ENCODE measurements at regions not wholly inside any gene's neighbourhood (a gene's known extent, or its start where the extent isn't known, plus 50 kb on each side); places are given as distances from the start of the nearest gene placed in this dataset.

DNA sequence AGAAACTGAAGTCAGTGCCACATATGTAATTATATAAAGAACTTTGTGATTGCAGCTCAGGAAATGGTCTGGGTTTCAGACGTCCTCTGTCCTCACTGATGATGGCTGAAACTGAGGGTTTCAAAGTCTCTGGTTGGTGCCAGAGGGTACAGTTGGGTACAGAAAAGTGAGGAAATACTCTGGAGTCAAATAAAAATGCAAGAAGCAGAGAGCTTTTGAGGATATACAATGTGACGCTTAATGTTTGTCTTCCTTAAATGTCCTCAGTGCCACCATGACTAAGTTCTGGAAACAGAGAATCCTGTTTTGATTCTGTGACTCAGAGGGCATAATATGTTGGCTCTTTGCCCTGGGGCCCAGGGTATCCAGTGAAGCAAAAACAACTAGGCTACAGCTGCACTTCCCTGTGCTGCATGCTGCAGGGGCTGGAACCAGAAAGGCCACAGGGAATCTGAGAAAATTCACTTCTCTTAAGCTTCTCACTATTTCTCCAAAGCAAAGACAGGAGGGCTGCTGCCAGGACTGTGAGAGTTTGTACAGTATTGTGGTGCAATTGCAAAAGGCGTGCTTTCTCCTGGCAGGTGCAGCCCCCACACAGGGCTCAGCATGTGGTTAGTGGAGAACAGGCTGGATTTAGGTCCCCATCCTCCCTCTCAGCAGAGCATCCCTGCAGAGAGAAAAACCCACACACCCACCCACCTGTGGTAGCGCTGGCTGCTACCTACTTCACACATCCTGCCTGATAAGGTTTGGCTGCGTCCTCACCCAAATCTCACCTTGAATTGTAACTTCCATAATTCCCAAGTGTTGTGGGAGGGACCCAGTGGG is 169.5 kb upstream of the SVIL start:
- Histone ChIP-seq H3K36me3 (ENCODE audit: insufficient read depth, low read length) (no peaks in the 10 kb centered on the region), H3K4me1 (ENCODE audit: insufficient read depth, low read length) (no peaks in the 10 kb centered on the region), H3K9ac (ENCODE audit: low read depth, low read length) (no peak overlapping the region), H3K9me3 (ENCODE audit: control insufficient read depth, insufficient read depth, low read length) (no peaks in the 10 kb centered on the region)

DNA sequence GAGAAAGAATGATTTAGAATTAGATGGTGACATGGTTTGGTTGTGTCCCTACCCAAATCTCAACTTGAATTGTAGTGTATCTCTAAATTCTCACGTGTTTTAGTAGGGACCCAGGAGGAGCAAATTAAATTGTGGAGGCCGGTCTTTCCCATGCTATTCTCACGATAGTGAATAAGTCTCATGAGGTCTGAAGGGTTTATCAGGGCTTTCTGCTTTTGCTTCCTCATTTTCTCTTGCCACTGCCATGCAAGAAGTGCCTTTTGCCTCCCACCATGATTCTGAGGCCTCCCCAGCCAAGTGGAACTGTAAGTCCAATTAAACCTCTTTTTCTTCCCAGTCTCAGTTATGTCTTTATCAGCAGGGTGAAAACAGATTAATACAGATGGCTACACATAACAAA is 167.4 kb upstream of the SVIL start:
- no peaks in the 10 kb centered on the region for H3K4me1 ChIP-seq (ENCODE audit: insufficient read depth, low read length)
- no peaks in the 10 kb centered on the region for H3K9me3 ChIP-seq (ENCODE audit: control insufficient read depth, insufficient read depth, low read length)
- no peak overlapping the region for H3K9ac ChIP-seq (ENCODE audit: low read depth, low read length)
- H3K36me3 ChIP-seq (ENCODE audit: insufficient read depth, low read length), result no peaks in the 10 kb centered on the region

DNA sequence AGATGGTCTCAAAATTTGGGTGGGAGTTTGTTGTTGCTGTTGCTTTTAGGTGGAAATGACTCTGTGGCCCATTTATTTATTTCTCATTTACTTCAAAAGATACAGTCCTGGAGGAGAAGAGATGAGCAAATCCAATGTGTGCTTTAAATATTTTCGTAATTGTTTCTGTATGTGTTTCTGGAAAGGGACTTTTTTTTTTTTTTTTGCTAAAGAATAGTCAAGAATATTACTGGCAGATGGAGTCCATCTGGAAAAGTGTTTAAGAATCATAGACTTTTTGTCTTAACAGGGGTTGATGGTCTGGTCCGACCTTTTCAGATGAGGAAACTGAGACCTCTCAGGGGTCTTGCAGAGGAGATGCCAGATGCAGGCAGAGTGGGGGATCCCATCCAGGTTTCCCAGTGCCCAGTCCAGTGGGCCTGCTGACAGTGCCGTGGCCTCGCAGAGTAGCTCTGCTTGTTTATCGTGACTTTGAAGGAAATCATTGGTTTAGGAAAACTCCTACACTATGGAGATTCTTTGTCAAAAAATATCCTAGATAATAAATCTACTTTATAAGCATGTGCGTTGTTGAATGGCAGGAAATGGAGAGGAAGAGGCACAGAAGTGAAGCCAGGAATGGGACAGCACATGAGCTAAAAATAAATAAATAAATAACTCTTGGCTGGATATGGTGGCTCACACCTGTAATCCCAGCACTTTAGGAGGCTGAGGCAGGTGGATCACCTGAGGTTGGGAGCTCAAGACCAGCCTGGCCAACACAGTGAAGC is 164.3 kb upstream of the SVIL start:
- no peaks in the 10 kb centered on the region for H3K9me3 ChIP-seq (ENCODE audit: control insufficient read depth, insufficient read depth, low read length)
- H3K36me3 ChIP-seq (ENCODE audit: insufficient read depth, low read length), result no peaks in the 10 kb centered on the region
- H3K9ac ChIP-seq (ENCODE audit: low read depth, low read length), result no peak overlapping the region
- peaks cover 4% of the 10 kb centered on the region; the same call in 1 of the 2 replicates for H3K4me1 ChIP-seq (ENCODE audit: insufficient read depth, low read length)

DNA sequence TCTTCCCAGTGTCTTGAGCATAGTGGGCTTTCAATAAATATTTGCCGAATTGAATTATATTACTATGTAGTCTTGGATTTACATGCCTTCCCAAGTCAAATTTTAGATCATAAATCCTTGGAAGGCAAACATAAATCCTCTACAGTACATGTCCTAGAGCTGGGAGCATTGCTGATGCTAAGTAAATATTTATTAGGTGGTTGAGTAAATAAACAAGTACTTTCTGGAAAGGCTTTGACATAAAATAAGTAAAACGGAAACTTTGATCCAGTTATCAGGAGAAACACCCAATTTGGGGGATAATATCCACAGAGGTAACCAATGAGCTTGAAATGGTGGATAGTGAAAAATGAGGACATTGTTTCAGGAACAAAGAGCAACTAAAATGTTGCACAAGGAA is 162.8 kb upstream of the SVIL start:
- Histone ChIP-seq H3K9ac (ENCODE audit: low read depth, low read length) (no peak overlapping the region), H3K9me3 (ENCODE audit: control insufficient read depth, insufficient read depth, low read length) (no peaks in the 10 kb centered on the region), H3K36me3 (ENCODE audit: insufficient read depth, low read length) (no peaks in the 10 kb centered on the region), H3K4me1 (ENCODE audit: insufficient read depth, low read length) (peaks cover 4% of the 10 kb centered on the region; the same call in 1 of the 2 replicates)

DNA sequence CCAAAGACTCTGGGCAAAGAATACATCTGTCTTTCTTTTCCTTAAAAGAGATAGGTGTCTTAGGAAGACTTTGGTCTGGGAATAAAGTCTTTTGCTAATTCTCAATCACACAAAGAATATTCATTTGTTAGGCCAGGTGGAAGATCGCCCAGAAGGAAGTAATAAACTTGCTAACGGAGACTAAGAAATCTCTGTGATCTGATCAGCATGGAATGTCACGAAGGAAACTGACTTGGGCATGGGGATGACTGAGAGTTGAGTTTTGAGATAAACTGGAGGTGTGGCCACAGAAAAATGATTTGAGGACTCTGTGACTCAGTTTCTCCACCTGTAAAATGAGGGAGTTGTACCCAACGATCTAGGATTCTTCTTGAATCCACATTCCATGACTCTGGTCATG is 161.1 kb upstream of the SVIL start:
- peaks cover 4% of the 10 kb centered on the region; the same call in 1 of the 2 replicates for H3K4me1 ChIP-seq (ENCODE audit: insufficient read depth, low read length)
- H3K9ac ChIP-seq (ENCODE audit: low read depth, low read length), result no peak overlapping the region
- no peaks in the 10 kb centered on the region; the same call in 1 of the 2 replicates for H3K9me3 ChIP-seq (ENCODE audit: control insufficient read depth, insufficient read depth, low read length)
- H3K36me3 ChIP-seq (ENCODE audit: insufficient read depth, low read length), result no peaks in the 10 kb centered on the region; the same call in 1 of the 2 replicates

DNA sequence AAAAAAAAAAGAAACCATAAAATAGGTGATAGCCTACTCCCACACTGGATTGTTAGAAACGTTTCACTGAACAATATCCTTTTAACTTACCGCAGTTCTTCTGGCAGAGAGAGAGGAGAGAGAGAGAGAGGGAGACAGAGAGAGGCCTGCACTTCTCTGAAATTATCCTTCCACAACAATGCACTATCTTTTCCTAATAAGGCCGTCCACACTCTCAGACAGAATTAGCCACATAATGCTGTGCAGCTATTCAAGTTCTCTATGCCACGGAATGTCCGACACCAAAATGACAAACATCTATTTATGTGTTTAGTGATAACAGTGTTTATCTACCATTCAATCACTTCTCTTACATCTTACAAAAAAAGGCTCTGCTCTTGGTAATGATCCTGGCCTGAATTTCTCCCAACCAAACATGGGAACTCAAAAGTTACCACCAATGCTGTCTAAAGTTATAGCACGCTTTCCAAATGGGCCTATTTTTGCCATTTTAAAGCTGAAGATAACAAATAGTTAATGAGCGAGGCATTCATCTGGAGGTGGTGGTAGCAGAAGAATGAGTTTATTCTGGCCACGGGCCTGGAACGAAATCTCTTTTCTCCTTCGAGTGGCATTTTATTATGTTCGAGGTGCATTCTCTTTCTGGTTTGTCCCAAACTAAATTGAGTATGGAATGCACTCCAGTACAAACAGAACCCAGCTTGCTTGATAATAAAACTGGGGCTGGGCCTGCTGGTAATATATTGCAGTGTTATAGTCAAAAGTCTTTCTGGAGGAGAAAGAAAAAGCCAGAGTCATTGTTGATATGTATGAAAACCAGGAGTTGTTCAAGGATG is 160.2 kb upstream of the SVIL start:
- H3K9ac ChIP-seq (ENCODE audit: low read depth, low read length), result no peak overlapping the region

DNA sequence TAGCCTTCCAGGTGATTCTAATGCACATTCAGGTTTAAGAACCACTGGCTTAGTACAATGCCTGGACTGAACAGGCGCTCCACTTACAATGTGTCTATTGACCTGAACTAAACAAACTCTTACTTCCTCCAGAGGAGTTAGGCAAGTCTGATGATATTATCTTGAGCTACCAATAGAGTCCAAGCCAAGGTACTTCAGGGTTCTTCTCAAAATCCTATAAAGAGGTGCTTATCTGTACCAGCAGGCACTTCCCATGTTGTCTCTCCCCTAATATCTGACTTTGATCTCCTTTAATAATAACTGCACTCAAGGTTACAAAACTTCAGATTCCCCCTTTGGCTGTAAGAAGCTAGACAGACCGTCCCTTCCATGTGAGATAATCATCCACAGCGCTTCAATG is 157.0 kb upstream of the SVIL start:
- no peak overlapping the region for H3K9ac ChIP-seq (ENCODE audit: low read depth, low read length)
- H3K36me3 ChIP-seq (ENCODE audit: insufficient read depth, low read length), result no peaks in the 10 kb centered on the region; the same call in 1 of the 2 replicates
- H3K9me3 ChIP-seq (ENCODE audit: control insufficient read depth, insufficient read depth, low read length), result peaks cover 5% of the 10 kb centered on the region; the same call in 1 of the 2 replicates
- H3K4me1 ChIP-seq (ENCODE audit: insufficient read depth, low read length), result peaks cover 4% of the 10 kb centered on the region; the same call in 1 of the 2 replicates

More for the DNA sequence above, 160.2 kb upstream of the SVIL start:
- no peaks in the 10 kb centered on the region; the same call in 1 of the 2 replicates for H3K36me3 ChIP-seq (ENCODE audit: insufficient read depth, low read length)
- H3K4me1 ChIP-seq (ENCODE audit: insufficient read depth, low read length), result peaks cover 4% of the 10 kb centered on the region; the same call in 1 of the 2 replicates
- H3K9me3 ChIP-seq (ENCODE audit: control insufficient read depth, insufficient read depth, low read length), result no peaks in the 10 kb centered on the region; the same call in 1 of the 2 replicates

DNA sequence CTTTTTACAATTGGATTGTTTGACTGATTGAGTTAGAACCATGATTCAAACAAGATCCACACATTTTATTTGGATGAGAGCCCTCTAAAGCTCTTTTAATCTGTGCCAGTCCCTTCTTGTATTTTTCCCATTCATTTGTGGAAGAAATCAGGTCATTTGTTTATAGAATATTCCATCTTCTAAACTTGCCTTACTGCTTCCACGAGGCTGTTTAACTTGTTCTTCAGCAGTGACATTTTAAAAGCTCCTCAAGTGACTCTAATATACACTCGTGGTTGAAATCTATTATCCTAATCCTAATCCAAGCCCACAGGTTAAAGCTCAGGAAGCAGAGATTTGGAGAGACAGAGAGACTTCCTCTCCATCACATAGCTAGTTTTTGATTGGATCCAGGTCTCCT is 155.4 kb upstream of the SVIL start:
- H3K9me3 ChIP-seq (ENCODE audit: control insufficient read depth, insufficient read depth, low read length), result peaks cover 5% of the 10 kb centered on the region; the same call in 1 of the 2 replicates
- H3K36me3 ChIP-seq (ENCODE audit: insufficient read depth, low read length), result no peaks in the 10 kb centered on the region; the same call in 1 of the 2 replicates
- no peaks in the 10 kb centered on the region for H3K4me1 ChIP-seq (ENCODE audit: insufficient read depth, low read length)
- no peak overlapping the region for H3K9ac ChIP-seq (ENCODE audit: low read depth, low read length)

DNA sequence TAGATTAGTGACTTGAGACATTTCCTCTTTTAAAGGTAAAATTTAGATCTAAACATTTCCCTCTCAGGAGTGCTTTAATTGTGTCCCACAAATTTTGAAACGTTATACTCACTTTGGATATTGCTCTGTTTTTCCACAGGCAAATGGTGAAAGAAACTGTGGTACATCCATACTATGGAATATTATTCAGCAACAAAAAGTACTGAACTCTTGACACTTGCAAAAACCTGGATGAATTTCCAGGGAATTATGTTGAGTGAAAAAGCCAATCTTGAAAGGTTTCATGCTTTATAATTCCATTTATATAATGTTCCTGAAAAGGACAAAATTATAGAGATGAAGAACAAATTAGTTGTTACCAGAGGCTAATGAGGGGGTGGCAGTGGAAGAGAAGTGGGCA is 153.3 kb upstream of the SVIL start:
- Histone ChIP-seq H3K4me1 (ENCODE audit: insufficient read depth, low read length) (peaks cover 10% of the 10 kb centered on the region), H3K9me3 (ENCODE audit: control insufficient read depth, insufficient read depth, low read length) (peaks cover 5% of the 10 kb centered on the region; the same call in 1 of the 2 replicates), H3K9ac (ENCODE audit: low read depth, low read length) (no peak overlapping the region), H3K36me3 (ENCODE audit: insufficient read depth, low read length) (no peaks in the 10 kb centered on the region; the same call in 1 of the 2 replicates)

DNA sequence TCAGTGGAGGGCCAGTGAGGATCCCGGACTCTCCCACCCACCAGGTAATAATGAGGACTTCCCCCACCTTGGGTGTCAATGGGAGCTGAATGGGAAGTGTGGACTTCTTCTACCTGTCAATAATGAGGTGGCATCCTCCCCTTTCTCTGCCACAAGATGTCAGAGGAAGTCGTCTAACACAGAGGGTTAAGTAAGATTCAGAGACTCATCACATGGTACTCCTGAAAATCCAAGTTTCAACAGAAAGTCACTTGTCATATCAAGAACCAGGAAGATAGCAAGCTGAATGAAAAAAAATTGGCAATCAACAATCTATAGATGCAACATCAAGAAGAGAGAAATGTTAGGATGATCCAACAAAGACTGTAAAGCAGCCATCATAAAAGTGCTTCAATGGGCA is 150.9 kb upstream of the SVIL start:
- no peak overlapping the region for H3K9ac ChIP-seq (ENCODE audit: low read depth, low read length)
- no peaks in the 10 kb centered on the region for H3K36me3 ChIP-seq (ENCODE audit: insufficient read depth, low read length)
- 0 out of 2 replicates have a peak, but pooled peaks cover 5% of the 10 kb centered on the region for H3K9me3 ChIP-seq (ENCODE audit: control insufficient read depth, insufficient read depth, low read length)
- peaks cover 14% of the 10 kb centered on the region for H3K4me1 ChIP-seq (ENCODE audit: insufficient read depth, low read length)

DNA sequence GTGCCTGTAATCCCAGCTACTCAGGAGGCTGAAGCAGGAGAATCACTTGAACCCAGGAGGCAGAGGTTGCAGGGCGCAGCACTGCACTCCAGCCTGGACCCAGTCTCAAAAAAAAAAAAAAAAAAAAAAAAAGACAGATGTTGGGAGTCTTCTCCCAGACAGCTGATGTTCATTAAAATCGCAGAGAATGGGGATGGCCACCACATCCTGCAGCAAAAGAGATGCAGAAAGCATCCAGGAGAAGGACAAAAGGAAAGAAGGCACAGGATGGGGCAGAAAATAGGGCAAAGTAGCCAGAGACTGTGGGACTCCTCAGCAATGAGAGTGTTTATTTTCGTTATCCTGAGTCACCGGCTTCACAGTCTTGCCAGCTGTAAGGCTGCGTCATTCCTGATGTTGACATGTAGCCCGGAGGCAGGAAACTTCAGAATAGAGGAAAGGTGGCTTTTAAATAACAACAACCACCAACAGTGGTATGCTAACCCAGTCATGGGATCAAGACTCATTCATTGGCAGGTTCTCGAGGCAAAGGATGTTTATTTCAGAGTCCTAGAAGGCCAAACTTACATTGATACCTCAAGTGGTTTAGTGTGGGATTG is 149.5 kb upstream of the SVIL start:
- Histone ChIP-seq H3K4me1 (ENCODE audit: insufficient read depth, low read length) (peaks cover 14% of the 10 kb centered on the region), H3K9ac (ENCODE audit: low read depth, low read length) (no peak overlapping the region), H3K36me3 (ENCODE audit: insufficient read depth, low read length) (no peaks in the 10 kb centered on the region), H3K9me3 (ENCODE audit: control insufficient read depth, insufficient read depth, low read length) (0 out of 2 replicates have a peak, but pooled peaks cover 5% of the 10 kb centered on the region)

DNA sequence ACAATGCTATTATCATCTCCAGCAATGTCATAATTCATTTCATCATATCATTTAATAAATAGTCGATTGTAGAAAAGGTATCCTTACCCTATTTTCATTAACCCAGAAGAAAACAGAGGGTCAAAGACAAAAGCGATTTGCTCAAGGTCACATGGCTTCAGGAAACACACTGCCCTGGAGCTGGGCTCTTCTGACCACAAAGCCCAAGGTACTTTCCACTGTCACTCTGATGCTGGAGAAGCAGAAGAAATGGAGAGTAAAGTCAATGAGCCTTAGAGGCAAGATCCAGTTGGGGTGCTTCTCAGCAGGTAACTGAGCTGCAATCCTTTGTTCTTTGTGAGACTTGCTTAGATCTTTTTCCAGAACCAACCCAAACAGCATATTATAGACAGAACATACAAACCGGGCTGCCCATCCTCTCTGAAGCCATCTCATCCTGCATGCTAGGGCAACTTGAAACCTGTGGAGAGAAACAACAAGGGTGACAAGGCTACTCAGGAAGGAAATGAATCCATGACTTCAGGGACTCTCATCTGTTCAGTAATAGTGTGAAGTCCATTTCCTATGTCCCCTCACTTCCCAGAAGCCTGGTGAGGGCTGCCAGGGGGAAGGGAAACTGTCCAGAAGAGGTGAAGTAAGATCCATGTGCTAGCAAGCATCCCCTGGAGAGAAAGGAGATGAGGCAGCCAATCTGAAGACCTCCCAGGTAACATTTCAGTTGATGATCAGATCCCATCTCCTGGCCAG is 148.6 kb upstream of the SVIL start:
- Histone ChIP-seq H3K9me3 (ENCODE audit: control insufficient read depth, insufficient read depth, low read length) (0 out of 2 replicates have a peak, but pooled peaks cover 5% of the 10 kb centered on the region), H3K4me1 (ENCODE audit: insufficient read depth, low read length) (peaks cover 14% of the 10 kb centered on the region), H3K9ac (ENCODE audit: low read depth, low read length) (no peak overlapping the region), H3K36me3 (ENCODE audit: insufficient read depth, low read length) (no peaks in the 10 kb centered on the region)

DNA sequence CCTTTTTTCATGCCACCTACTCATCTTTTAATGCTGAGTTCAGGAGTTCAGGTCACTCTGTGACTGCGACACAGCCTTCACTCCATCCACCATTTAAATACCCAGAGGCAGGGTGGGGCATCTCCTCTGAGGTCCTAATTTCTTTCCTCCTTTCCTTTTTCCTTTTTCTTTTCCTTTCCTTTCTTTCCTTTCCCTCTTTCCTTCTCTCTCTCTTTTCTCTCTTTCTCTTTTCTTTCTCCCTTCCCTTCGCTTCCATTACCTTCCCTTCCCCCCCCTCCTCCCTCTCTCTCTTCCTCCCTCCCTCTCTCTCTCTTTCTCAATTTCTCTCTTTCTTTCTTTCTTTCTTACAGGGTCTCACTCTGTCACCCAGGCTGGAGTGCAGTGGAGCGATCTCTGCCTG is 145.9 kb upstream of the SVIL start:
- Histone ChIP-seq H3K9ac (ENCODE audit: low read depth, low read length) (no peak overlapping the region), H3K4me1 (ENCODE audit: insufficient read depth, low read length) (peaks cover 14% of the 10 kb centered on the region), H3K36me3 (ENCODE audit: insufficient read depth, low read length) (no peaks in the 10 kb centered on the region), H3K9me3 (ENCODE audit: control insufficient read depth, insufficient read depth, low read length) (no peaks in the 10 kb centered on the region)
